ENCODE measurements at regions not wholly inside any gene's neighbourhood (a gene's known extent, or its start where the extent isn't known, plus 50 kb on each side); places are given as distances from the start of the nearest gene placed in this dataset.

DNA sequence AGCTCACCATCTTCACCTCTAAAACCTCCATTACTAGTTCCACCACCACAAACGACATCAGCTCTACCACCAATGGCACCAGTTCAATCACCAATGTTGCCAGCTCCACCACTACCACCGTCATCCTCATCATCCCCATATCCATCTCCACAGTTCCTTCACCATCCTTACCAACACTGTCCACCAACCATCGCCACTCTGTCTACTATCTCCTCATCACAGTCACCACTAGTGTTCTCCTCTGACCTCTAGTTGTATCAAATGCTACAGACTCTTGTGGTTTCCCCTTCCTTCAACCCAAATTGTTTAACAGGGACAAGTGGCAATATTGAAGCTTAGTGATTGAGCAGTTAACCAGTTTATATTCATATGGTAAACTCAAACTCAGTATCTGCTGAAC lies 182.6 kb downstream of the CAAP1 start:
- TF ChIP-seq, protein P1, sequence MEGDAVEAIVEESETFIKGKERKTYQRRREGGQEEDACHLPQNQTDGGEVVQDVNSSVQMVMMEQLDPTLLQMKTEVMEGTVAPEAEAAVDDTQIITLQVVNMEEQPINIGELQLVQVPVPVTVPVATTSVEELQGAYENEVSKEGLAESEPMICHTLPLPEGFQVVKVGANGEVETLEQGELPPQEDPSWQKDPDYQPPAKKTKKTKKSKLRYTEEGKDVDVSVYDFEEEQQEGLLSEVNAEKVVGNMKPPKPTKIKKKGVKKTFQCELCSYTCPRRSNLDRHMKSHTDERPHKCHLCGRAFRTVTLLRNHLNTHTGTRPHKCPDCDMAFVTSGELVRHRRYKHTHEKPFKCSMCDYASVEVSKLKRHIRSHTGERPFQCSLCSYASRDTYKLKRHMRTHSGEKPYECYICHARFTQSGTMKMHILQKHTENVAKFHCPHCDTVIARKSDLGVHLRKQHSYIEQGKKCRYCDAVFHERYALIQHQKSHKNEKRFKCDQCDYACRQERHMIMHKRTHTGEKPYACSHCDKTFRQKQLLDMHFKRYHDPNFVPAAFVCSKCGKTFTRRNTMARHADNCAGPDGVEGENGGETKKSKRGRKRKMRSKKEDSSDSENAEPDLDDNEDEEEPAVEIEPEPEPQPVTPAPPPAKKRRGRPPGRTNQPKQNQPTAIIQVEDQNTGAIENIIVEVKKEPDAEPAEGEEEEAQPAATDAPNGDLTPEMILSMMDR (IDR thresholded peaks at IDR 0.05; ENCODE audit: insufficient read depth, low read depth, low read length), result no peak
- TF ChIP-seq EZH2 (IDR thresholded peaks at IDR 0.05; ENCODE audit: insufficient read depth, low read length), result no peak
